Fibroblast of skin of abdomen (primary cell): ENCODE measurements at regions not wholly inside any gene's neighbourhood (a gene's known extent, or its start where the extent isn't known, plus 50 kb on each side); places are given as distances from the start of the nearest gene placed in this dataset.
A peak's percentile ranks its signal among the peaks of the same experiment; 100 is the strongest.

ENCODE experiments used
- DNase-seq: peaks from one replicate; pipeline ENCODE4 v3.0.0-alpha.2; 2013

DNA sequence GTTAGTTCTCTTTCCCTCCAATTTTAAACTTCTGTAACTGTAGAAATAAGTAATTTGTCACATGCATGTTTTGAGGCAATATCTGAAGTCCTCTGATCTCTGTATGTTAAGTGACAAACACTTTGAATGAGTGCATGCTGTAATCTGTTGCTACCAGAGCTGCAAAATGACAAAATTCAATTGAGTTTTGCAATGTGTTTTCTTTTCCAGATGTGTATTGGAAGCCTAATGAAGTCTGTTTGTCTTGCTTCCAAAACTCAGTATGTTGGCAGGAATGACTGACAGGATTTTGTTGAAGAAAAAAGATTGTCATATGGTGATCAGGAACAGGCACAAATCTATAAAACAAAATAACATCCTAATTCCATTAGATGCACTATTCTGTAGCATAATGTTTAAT is 561.6 kb upstream of the CDH8 start:
- no peak for DNase-seq

DNA sequence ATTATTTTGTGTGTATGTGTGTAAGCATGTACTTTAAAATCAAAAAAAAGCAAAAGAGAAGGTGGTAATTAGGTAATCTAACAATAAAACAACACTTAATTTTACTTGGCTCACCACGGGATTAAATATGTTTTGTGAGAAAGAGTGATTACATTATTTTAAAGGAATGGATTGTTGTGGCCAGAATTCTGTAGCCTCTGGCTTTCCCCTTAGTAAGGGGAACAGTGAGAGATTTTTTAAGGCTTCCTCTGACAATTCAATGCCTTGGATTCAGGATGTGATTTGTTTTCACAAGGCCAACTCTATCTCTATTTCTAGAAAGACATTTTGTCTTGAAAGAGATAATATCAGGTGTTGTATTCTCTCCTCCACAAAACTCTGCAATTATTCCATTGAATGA is 560.3 kb upstream of the CDH8 start:
- no peak for DNase-seq

DNA sequence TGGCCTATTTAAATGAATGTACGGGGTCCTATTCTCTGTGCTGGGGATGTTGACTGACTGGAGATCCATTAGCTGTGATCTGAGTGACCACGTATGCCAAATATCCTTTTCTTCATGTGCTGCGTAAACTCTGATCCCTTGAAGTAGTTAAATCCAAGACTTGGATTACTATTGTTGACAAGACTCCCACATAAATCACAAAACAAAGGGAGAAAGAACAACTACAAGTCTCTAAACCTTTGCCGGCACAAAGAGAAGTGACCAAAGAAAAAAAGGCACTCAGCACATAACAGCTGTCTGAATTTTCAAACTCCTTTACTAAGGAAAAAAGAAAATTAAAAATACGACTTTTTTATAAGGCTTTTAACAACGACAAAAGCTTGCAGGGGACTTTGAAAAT is 559.9 kb upstream of the CDH8 start:
- no peak for DNase-seq

DNA sequence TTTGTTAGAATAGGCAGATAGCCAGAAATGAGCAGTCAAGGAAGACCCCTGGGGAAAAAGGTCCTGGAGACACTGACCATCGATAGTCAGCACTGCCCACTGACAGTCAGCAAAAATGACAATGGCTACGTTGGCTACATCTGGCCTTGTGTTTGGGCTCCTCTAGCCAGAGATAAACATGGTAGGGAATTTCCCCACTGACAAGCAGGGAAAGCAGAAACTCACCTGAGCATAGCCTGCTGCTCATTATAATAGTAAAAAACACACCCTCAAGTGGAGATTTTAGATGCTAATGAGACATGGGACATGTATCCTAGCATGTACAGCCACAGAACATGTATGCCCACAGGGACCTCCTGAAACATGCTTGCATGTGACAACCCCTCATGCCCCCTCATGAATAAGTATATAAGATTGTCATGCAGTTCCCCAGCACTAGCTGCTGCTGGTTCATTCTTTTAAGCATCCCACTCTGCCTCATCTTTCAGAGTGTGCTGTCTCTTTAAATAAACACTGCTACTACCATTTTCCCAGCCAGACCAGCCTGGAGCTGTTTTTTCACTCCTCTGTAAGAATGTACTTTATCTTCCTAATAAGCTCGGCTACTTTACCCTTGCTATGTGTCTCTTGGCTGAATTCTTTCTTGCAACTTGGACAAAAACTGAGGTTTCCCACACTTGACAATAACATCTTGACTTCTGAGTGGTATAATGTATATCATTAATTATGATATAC is 550.1 kb upstream of the CDH8 start:
- no peak for DNase-seq

DNA sequence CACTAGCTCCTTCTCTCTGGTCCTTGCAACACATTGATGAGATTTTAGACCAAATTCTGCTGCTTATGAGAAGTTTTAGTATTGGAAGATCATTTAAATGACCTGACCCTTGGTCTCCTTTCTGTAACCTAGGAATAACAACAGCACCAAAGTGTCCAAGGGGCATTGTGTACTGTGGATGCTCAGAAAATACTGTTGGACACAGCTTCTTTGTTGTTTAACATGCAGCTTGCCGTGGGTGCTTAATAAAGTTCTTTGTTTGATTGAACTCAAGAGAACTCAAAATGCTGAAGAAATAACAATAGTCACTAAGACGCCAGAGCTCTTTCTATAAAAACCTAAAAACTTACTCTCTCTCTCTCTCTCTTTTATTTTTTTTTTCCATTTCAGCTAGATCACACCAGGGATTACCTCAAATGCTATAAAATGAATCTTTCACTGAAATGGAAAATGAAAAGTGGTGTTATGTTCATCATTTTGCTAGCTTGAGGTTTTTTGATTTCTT is 548.9 kb upstream of the CDH8 start:
- DNase-seq: no peak

DNA sequence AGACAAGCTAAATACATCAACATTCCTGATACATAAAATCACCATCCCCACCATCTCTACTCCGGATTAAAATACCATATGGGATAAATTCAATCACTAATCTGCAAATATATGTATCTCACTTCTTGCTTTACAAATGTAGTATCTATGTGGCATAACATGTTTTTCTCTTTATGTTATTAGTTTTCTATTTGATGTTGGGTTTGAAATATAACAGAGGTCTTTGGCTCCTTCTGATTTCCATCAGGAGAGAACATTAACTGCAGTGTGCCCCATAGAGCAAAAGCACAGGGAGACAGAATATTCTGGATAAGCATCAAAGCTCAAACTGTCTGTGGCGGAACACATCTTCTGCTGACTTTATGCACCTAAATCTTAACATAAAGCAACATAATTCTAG is 547.2 kb upstream of the CDH8 start:
- peak; percentile 16 for DNase-seq

DNA sequence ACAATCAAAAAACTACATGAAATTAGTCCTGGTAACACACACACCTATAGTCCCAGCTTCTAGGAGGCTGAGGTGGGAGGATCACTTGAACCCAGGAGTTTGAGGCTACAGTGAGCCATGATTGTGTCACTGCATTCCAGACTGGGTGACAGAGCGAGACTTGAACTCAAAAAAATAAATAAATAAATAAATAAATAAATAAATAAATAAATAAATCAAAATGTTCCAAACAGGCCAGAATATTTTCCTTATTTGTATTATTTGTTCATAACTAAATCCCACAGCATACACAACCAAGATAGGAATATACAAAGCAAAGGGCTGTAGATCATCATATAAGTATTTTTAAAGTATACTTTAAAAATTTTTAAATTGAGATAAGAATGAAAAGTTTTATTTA is 537.2 kb upstream of the CDH8 start:
- DNase-seq: no peak

DNA sequence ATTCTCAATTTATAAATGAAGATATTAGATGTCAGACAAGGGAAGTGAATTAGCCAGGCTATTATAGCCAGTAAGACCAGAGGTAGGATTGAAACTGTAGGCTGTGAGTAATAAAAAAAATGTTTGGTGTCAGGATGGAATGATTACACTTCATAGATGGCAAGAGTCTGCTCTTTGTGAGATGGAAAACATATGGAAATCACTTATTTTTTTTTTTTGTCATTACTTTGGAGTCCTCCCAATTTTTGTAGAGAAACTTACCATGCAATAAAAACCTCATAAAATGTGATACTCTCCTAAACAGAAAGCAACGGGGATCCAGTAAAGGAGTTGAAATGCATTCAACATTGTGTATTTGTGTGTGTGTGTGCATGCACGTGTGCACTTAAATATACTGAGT is 532.7 kb upstream of the CDH8 start:
- peak; percentile 71 for DNase-seq

DNA sequence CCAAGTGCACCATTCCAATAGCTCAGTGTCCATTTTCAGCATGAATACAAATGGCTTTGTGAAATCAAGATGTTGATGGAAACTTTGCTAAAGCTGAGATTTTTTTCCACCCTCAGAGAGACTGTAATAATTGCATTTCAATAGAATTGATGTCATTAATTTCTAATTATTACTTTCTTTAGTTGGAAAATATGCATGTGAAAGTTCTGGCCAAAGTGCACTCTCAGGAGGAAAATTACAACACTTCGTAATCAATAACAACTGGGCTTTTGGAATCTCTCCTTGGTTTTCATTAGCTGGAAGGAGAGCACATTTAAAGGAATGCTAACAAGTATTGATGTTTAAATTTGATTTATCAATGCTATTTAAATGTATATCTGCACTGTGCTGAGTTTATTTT is 529.5 kb upstream of the CDH8 start:
- DNase-seq: no peak

DNA sequence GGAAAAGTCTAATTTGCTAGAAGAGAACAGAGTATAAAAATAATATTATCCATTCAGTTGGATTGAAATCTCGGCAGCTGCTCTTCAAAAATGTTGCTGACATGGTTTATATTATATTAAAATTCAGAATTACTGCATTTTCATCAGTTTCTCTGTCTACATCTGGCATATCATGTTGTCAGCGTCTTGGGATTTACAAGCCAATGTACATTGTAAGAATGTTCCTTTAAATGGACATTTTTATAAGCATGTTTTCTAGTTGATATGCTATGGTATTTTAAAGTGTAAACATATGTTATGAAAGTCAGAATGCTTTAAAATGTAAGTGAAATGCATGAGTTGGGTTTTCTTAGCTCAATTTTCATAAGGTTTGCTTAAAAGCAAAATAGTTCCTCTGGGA is 528.1 kb upstream of the CDH8 start:
- DNase-seq: no peak

DNA sequence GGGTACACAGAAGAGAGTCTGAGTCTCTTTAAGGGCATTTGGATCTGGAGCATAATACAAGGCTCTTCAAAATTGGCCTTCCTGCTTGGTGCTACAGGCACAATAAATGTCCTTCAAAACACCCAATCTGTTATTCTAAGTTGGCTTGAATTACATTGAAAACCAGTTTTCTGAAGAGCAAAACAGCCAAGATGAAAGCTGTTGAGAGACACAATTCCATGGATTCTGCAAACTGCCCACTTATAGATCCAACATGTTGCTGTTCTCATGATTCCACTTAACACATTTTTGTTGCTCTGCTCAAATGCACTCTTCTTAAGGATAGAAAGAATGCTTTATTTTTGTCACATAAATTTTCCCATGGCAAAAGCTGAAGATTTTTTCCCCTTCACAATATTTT is 525.9 kb upstream of the CDH8 start:
- no peak for DNase-seq

DNA sequence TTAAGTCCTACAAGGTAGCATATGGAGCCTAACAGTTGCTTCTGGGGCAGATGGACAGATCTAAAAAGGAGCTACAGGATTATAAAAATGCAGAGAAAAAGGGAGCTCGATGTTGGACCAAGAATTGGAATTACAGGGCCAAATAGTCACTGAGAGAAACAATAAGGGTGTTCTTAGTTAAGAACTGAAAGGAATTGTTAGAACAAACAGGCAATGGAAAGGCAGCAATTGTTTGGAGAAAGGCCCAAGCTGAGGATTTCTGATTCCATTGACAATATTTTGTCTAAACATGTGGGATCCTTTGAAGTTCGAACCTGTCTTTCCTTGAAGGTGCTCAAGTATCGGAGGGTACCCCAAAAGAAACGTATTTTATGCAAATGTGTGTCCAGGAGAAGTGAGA is 513.6 kb upstream of the CDH8 start:
- no peak for DNase-seq

DNA sequence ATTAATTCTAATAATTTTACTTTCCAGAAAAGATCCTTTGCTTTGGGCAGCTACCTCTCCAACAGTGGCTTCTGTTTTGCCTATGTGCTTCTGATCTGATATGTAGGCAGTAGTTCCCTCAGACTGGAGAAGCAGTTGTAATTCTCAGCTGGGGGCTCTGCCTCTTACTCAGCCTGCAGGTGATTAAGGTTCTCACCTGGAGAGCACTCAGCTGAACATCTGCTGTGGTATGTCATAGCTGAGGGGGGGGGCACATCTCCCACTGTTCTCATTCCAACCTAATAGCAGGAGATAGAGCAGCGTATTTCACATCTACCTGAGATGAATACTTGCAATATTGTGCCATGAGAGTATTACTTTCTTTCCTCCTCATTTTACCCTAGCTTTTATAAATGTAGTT is 511.9 kb upstream of the CDH8 start:
- no peak for DNase-seq

DNA sequence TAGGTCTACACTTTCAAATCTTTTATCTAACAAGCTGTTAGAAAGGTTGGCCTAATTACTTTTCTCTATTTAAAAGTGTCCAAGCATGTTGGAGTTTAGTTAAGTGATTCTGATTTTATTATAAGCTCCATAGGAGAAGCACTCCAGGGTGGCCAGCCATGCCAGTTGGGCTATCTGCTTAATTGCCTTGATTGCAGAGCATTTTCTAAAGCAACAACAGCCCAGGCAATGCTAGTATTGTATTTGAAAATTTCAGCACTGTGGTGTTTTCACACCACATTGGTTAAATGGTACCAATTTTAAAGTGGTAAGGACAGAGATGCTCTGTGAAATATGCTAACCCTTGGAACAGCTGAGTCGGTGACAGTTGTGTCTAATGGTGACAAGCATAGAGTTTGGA is 510.5 kb upstream of the CDH8 start:
- no peak for DNase-seq

DNA sequence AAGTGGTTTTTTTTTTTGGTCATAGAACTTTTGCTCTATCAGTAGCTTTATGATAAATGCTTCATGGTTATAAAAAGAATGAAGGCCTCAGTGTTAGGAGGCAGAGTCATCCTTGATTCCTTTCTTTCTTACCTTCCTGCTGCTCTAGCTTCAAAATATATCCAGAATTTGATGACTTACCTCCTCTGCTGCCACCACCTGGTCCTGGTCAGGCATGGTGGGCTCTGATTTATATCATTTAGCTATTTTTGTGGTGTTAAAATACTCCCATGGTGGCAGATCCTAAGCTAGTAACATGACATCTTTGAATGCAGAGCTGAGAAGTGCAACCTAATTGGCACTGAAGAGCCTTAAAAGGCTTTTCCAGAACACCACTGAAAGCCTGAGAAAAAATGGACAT is 508.8 kb upstream of the CDH8 start:
- no peak for DNase-seq

DNA sequence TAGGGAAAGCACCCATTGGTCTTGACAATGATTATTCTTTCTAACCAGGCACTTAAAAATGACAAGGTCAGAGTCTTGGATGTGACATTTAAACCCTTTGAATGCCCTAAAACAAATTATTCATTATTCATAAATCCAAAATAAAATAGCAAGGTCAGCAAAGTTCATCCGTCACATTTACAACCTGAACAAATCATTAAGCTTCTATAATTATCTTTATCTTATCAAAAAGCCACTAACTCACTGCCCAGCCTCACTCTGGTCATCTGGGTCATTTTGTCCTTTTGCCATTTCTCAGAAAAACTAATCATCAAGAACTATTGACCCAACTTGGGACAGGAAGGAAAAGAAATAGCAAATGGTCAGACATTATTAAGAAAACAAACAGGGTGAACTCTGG is 507.3 kb upstream of the CDH8 start:
- no peak for DNase-seq

DNA sequence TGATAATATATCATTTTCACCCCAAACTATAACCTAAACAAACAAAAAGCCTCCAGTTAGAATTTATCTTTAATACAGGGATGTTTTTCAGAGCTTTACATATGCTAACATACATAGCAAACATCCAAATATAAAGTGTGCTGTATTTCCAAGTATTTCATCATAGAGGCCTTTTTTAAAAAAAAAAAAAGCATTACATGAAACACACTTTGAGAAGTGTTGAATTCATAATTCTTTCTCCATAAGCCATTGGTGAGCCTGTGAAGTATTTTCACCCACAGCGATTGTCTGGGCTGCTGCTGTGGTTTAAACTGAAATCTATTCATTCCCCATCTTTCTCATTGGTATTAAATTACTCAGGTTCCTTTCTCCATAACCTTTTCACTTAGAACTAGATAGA is 503.4 kb upstream of the CDH8 start:
- peak; percentile 68 for DNase-seq

DNA sequence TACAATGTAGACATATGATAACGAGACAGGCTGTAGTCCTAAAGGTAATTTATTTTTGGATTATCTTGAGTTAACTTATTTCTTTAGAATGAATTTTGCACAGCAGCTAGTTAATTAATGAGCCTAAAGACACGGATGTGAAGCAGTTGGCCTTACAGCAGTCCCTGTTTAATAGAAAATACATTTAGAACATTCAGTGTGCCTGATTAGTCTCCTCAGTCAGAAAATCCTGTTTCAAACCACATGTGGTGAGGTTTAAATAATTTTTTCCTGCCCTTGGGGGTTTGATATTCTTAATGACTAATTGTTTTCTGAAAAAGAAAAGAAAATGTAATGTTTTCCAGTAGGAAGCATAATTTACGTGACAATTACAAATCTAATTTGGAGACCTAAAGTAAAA is 494.2 kb upstream of the CDH8 start:
- no peak for DNase-seq

DNA sequence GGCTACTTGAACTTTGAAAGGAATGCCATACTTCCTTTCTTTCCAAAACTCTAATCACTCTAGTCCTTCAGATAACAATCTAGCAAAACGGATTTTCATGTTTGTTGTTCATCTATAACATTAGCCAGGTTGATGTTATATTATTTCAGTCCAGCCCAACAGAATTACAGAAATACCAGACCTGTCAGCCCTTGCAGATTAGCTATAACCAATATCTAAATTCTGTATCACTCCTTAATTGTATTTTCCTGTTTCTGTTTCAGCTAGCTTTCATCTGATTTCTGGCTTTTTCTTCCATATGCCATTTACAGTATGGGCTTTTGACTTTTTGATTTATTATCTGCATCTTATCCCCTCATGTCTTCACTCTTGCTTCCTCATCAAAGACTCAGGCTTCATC is 479.8 kb upstream of the CDH8 start:
- DNase-seq: no peak

DNA sequence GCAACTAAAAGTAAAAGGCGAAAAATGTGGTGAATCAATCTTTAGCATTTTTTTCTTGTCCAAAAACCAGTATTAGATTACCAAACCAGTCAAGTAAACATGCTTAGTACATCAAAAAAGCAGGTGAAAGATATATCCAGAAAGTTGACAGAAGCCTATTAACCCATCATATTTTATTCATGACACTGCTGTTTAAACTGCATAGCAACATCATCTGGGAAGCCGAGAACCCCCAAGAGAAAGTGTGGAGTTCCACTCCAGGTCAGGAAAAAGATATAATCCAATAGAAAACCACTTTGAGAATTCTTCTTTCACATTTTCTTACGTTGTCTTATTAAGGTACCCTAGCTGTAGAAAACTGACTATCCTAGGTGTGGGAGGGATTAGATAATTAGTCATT is 466.8 kb upstream of the CDH8 start:
- no peak for DNase-seq

DNA sequence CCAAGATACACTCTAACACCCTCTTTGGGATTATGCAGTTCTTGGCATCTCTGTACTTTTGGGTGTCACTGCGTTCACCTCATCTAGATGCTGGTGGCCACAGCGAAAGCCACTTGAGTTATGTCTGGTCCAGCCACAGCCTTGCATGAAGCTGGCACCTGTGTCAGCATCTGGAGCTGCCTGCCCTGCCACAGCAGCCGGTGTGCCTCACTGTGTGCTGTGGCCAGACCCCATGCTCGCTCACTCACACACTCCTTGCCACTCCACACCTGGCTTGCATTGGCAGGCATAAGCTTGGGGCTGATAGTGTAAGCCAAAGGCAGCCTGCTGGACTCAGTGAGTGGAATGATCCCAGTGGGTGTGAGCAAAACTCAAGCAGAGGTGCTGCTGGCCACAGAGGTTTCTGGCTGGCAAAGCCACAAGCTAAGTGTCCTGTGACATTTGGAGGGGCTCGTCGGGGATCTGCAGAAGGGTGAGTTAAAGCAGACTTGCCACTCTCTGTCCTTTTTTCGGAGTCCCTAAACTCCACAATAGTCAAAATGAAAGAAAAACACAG is 442.7 kb upstream of the CDH8 start:
- DNase-seq: no peak

DNA sequence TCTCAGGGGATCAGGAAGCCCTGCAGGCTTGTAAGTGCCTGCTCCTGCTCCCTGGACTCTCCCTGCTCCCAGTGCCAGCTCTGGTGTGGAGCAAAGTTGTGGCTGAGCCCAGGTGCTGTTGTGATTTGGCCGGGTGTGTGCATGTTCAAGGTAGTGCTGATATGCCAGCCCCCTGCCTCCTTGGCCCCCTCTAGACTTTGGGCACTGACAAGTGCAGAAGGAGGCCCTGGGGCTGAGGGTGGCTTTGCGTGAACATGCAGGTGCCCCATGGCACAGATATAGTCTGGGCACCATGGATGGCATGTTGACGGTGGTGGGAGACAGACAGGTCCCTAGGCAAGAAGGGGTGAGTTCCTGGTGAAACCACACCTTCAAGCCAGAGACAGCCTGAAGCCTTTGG is 441.6 kb upstream of the CDH8 start:
- DNase-seq: no peak

DNA sequence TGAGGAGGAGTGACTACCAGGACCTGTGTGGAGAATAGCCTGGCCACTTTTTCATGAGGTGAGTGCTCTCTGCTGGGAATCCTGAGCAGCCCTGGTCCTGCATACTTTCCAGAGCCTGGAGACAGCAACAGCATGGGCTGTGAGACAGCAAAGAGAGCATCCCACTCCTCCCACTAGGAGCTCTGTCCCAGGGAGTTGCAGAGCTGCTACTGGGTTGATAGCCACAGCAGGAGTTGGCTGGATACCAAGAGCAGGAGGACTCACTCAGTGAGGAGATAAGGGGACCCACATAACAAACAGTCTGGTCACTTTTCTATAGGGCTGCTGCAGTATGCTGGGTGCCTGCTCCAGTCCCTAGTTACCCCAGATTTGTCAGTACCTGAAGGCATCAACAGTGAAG is 439.3 kb upstream of the CDH8 start:
- no peak for DNase-seq

DNA sequence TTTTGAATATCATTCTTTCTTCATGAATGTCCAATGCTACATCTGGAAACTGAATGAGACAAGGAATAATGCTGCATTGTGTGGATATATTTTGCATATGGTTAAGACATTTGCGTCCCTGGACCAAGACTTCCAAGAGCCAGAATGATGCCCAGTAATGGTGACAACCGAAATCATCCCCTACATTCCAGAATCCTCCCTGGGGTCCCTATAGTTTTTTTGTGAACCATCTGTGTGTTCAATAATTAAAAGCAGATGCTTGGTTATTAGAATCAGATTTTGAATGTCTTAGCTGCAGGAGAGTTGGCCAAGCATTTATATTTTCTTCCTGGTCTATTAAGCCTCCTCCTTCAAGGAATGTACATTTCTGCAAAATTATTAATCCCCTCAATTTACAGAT is 426.7 kb upstream of the CDH8 start:
- DNase-seq: peak; percentile 35

DNA sequence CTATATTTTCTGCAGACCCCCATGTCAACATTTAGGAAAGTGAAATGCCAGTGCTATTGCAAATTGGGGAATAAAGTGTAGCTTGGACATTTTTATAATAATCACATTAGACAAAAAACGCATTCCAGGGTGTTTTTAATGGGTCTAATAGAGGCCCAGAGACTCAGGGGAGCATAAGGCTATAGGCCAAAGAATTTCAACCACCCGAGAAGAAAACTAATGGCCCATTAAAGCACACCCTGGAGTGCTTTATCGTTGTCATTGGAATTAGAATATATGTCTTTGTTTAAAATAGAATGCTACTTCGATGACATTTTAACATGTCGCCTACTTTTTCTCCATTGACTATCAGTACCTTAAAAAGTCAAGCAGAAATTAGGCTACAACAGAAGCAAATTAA is 414.1 kb upstream of the CDH8 start:
- DNase-seq: no peak
